HG03521 (cell line): ENCODE measurements at regions not wholly inside any gene's neighbourhood (a gene's known extent, or its start where the extent isn't known, plus 50 kb on each side); places are given as distances from the start of the nearest gene placed in this dataset.

Source experiments
- ATAC-seq: cut with Tn5 transposase; IDR thresholded peaks from one replicate; pipeline ENCODE4 v1.9.1; 2021; ENCODE audit warnings: mild to moderate bottlenecking, moderate library complexity; ENCODE audit not compliant: unreplicated experiment

GRCh38 chr2:177340158-177340557, 52.4 kb upstream of the AGPS start:
- no peak for ATAC-seq

- no peak for ATAC-seq
Measured at GRCh38 chr2:177342736-177343135, 49.8 kb upstream of the AGPS start.
